ENCODE measurements at regions not wholly inside any gene's neighbourhood (a gene's known extent, or its start where the extent isn't known, plus 50 kb on each side); places are given as distances from the start of the nearest gene placed in this dataset.

DNA sequence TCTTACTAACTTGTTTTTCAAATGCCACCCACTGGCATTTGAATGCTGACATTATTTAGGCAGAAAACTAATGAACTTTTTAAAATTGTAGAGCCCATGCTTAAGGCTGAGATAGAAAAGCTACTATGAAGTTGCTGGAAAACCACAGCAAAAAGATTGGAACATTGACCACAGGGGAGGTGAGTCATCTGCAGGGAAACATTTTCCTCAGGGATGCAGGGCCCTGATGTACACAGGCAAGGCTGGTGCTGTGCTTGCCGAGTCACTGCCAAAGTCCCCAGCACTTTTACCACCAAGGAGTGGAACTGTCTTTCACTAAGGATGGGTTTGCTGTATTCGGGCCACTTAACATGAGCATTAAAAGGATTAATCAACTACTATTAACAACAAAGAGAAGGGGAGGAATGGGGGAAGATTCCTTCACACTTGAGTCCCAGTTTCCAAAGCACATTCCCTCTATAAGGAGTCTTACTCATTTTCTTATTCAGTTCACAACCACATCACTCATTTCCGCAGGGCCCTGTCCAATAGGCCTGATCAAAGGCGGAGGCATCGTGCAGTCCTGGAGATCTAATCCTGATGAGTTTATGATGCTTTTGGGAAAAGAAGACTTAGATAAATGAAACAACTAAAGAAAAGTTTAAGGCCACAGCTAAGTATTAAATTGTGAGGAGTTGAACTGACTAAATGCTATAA lies 202.9 kb upstream of the NPY2R start:
- TF ChIP-seq CTCF (IDR thresholded peaks at IDR 0.05) (no peak), ZFX (IDR thresholded peaks at IDR 0.05; ENCODE audit: borderline replicate concordance) (no peak)
